Esophagus muscularis mucosa (tissue), 4 donors: ENCODE measurements at regions not wholly inside any gene's neighbourhood (a gene's known extent, or its start where the extent isn't known, plus 50 kb on each side); places are given as distances from the start of the nearest gene placed in this dataset.

Experiments used
- DNase-seq: peaks from one replicate; pipeline ENCODE4 v3.0.0-alpha.2; 2017; ENCODE audit errors: extremely low spot score
- H3K27ac ChIP-seq, 4 donors: fragments of 200-600 bp; sonication (generic); replicated peaks in 1 of 4; 1 replicate in 3 of 4; 2 replicates in 1 of 4; pipeline ENCODE4 v1.5.1; 2016 to 2019; ENCODE audit warnings: mild to moderate bottlenecking in 1 of 4
- H3K27me3 ChIP-seq, 4 donors: fragments of 200-600 bp; sonication (generic); one replicate each; pipeline versions ENCODE4 v1.5.1 to v1.6.0; 2016 to 2019
- H3K36me3 ChIP-seq, 4 donors: fragments of 200-600 bp; sonication (generic); one replicate each; pipeline ENCODE4 v1.5.1; 2016 to 2019
- H3K4me1 ChIP-seq, 4 donors: fragments of 200-600 bp; sonication (generic); one replicate each; pipeline ENCODE4 v1.5.1; 2016 to 2019
- H3K4me3 ChIP-seq, 4 donors: fragments of 200-600 bp; sonication (generic); 1 replicate in 2 of 4; 2 replicates in 2 of 4; pipeline ENCODE4 v1.5.1; 2016 to 2019; ENCODE audit warnings: mild to moderate bottlenecking in 4 of 4, moderate library complexity in 1 of 4
- H3K9me3 ChIP-seq, 4 donors: fragments of 200-600 bp; sonication (generic); 1 replicate in 3 of 4; 2 replicates in 1 of 4; pipeline ENCODE4 v1.5.1; 2016 to 2019
- EP300 ChIP-seq: sonication (generic); formaldehyde crosslinking; IDR thresholded peaks from one replicate; pipeline ENCODE4 v1.6.1; 2017; ENCODE audit warnings: antibody characterized with exemption
- POLR2A ChIP-seq: fragments of 450-650 bp; IDR thresholded peaks from one replicate; pipeline ENCODE4 v1.6.1; 2017; ENCODE audit warnings: antibody characterized with exemption, moderate library complexity, mild to moderate bottlenecking, low read depth
- POLR2AphosphoS5 ChIP-seq, 2 donors: sonication (generic); formaldehyde crosslinking; IDR thresholded peaks; one replicate each; pipeline ENCODE4 v1.6.1; 2017; ENCODE audit warnings: antibody characterized with exemption in 2 of 2
- WGBS: methylation state at CpG from one replicate; pipeline ENCODE4 v1.1.5; 2018; 5-methylcytosine and 5-hydroxymethylcytosine counted together
- intact Hi-C: fragments of 100-400 bp; cut with DNase I; formaldehyde crosslinking; loops from one replicate; pipeline ENCODE4 v1.15.1; 2023
- TF ChIP-seq, protein P1 (sequence below), 3 experiments: fragments of 200-600 bp in 2 of 3; fragments of 450-650 bp in 1 of 3; sonication (generic) in 2 of 3; IDR thresholded peaks; one replicate each; pipeline ENCODE4 v1.5.1; 2017 to 2019; ENCODE audit warnings: antibody characterized with exemption in 3 of 3, mild to moderate bottlenecking in 2 of 3, moderate library complexity in 1 of 3

DNA sequence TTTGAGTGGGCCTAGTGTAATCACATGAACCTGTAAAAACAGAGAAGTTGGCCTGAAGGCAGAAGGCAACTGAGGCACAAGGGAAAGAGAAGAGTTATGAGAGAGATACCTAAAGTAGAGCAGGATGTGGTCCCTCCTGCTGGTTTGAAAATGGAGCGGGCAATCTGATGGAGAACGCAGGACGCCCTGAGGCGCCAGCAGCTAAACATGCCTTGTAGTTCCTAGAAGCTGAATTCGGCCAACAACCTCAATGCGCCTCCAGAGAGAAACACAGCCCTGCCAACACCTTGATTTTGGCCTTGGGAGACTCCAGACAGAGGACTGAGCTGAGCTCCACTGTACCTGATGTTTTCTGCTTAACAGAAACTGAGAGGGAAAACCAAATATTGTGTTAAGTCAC is 469.9 kb downstream of the SOCS6 start:
- Histone ChIP-seq H3K36me3 (no peaks in the 10 kb centered on the region), H3K4me3 (no peak overlapping the region), H3K4me1 (no peaks in the 10 kb centered on the region), H3K27ac (no peak overlapping the region), H3K27me3 (no peaks in the 10 kb centered on the region), H3K9me3 (no peaks in the 10 kb centered on the region)
- intact Hi-C loops = no loop called here
- DNase-seq = no peak
- 94% methylated on average over 6 of the region's 6 CpGs for WGBS
- TF ChIP-seq POLR2AphosphoS5 (IDR thresholded peaks at IDR 0.05) (no peak), EP300 (no peak), POLR2A (no peak)
- TF ChIP-seq, protein P1, sequence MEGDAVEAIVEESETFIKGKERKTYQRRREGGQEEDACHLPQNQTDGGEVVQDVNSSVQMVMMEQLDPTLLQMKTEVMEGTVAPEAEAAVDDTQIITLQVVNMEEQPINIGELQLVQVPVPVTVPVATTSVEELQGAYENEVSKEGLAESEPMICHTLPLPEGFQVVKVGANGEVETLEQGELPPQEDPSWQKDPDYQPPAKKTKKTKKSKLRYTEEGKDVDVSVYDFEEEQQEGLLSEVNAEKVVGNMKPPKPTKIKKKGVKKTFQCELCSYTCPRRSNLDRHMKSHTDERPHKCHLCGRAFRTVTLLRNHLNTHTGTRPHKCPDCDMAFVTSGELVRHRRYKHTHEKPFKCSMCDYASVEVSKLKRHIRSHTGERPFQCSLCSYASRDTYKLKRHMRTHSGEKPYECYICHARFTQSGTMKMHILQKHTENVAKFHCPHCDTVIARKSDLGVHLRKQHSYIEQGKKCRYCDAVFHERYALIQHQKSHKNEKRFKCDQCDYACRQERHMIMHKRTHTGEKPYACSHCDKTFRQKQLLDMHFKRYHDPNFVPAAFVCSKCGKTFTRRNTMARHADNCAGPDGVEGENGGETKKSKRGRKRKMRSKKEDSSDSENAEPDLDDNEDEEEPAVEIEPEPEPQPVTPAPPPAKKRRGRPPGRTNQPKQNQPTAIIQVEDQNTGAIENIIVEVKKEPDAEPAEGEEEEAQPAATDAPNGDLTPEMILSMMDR (IDR thresholded peaks at IDR 0.05) = no peak

DNA sequence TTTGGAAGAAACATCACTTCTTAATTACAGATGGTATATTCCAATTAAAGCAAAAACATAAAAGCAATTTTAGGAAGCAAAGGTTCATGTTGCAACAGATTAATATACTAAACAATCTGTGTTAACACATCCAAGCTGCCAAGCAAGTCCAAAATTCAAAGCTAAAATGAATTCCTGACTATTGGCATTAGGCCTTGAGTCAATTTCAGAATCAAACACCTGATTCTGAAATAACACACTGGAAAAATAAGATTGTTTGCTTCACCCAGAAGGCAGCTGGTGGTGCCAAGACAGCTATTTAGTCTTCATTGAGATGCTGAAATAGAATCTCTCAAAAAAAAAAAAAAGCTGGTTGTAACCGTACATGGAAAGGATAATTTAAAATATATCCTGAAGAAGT is 465.6 kb downstream of the SOCS6 start:
- no peak overlapping the region for H3K27ac ChIP-seq
- H3K27me3 ChIP-seq = no peaks in the 10 kb centered on the region
- no peaks in the 10 kb centered on the region for H3K36me3 ChIP-seq
- no peaks in the 10 kb centered on the region for H3K4me1 ChIP-seq
- DNase-seq = no peak
- no peaks in the 10 kb centered on the region for H3K9me3 ChIP-seq
- intact Hi-C loops = no loop called here
- TF ChIP-seq POLR2AphosphoS5 (IDR thresholded peaks at IDR 0.05) (no peak), EP300 (no peak), POLR2A (no peak)
- TF ChIP-seq, protein P1 (IDR thresholded peaks at IDR 0.05) = no peak
- no peak overlapping the region for H3K4me3 ChIP-seq
- whole genome bisulfite sequencing = 45% methylated on average over 1 of the region's 1 CpG

DNA sequence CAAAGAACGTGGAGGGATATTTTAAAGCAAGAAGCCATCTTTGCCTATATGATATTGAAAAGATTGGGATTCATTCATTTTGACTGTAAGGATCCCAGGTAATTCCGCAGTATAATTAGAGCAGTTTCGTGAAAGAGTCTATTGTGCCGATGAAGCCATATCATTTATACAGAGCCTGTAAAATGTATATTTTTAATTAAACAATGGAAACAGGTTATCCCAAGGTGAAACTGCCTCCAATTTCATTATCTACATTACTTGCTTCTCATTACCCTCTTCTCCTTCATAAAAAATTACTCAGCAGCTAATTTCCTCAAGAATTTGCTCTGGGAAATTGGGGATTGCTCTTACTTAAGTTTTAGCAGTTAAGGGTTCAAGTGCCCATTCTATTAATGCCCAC is 444.1 kb downstream of the SOCS6 start:
- Histone ChIP-seq H3K27ac (no peak overlapping the region), H3K36me3 (no peaks in the 10 kb centered on the region), H3K4me1 (no peaks in the 10 kb centered on the region), H3K9me3 (peaks cover 0 to 7% (median 0%) of the 10 kb centered on the region in 4 donors), H3K27me3 (no peaks in the 10 kb centered on the region), H3K4me3 (no peak overlapping the region)
- intact Hi-C loops = no loop called here
- WGBS = 85% methylated on average over 4 of the region's 4 CpGs
- no peak for DNase-seq
- TF ChIP-seq POLR2A = no peak

DNA sequence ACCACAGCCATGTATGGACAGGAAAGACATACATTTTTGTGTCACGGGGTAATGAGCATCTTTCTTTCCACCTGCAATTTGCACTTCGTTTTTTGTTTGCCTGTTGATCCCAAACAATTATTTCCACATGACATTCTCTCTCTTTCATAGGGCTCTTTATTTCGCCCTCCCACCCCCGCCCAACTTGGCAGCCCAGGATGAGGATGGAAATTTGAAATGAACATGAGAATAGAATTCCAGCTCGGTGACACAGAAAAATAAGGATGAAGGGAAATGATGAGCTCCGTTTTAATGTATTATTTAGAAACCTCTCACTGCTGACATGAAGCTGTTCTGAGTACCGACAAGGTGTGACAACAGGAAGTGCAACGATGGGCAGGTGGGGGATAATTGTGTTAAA is 443.3 kb downstream of the SOCS6 start:
- Histone ChIP-seq H3K27ac (no peak overlapping the region), H3K9me3 (peaks cover 0 to 7% (median 0%) of the 10 kb centered on the region in 4 donors), H3K36me3 (no peaks in the 10 kb centered on the region), H3K27me3 (no peaks in the 10 kb centered on the region), H3K4me1 (no peaks in the 10 kb centered on the region), H3K4me3 (no peak overlapping the region)
- TF ChIP-seq EP300 = no peak
- TF ChIP-seq, protein P1 (IDR thresholded peaks at IDR 0.05) = no peak
- TF ChIP-seq POLR2AphosphoS5 (IDR thresholded peaks at IDR 0.05) = no peak
- no peak for TF ChIP-seq POLR2A
- DNase-seq = no peak
- intact Hi-C loops = no loop called here
- 63% methylated on average over 8 of the region's 8 CpGs for WGBS

DNA sequence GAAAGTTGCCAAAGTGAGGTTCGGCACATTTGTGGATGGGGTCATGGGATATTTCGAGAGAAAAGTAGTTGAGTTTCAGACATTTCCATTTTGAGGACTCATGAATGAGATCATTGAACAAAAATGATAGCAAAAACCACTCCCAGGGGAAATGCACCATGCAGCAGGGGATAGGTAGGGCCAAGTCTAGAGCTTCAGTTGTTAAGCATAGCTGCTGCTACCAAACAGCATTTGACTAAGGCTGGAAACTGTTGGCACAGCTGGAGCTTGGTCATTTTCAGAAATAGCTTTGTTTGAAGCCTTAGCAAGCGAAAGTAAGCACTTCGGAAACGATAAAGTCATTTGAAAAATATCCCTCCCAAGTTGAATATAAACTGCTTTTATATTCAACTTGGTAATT is 431.8 kb downstream of the SOCS6 start:
- Histone ChIP-seq H3K27me3 (no peaks in the 10 kb centered on the region), H3K4me3 (no peak overlapping the region), H3K36me3 (no peaks in the 10 kb centered on the region), H3K27ac (no peak overlapping the region), H3K9me3 (peaks cover 0 to 5% (median 0%) of the 10 kb centered on the region in 4 donors), H3K4me1 (no peaks in the 10 kb centered on the region)
- TF ChIP-seq POLR2AphosphoS5 (IDR thresholded peaks at IDR 0.05) = no peak
- no peak for TF ChIP-seq POLR2A
- TF ChIP-seq, protein P1 (IDR thresholded peaks at IDR 0.05) = no peak
- no peak for TF ChIP-seq EP300
- intact Hi-C loops = no loop called here
- no peak for DNase-seq
- 74% methylated on average over 5 of the region's 5 CpGs for WGBS
